G401 (cell line): ENCODE measurements at regions not wholly inside any gene's neighbourhood (a gene's known extent, or its start where the extent isn't known, plus 50 kb on each side); places are given as distances from the start of the nearest gene placed in this dataset.
A peak's percentile ranks its signal among the peaks of the same experiment; 100 is the strongest.
"Not testable (repeated sequence)": the region's sequence is repeated elsewhere in the genome, so short reads cannot be mapped to it uniquely, and the experiment has no call there.

ENCODE experiments used
- DNase-seq: peaks from one replicate; pipeline ENCODE4 v3.0.0-alpha.2; 2015; ENCODE audit warnings: low spot score
- in situ Hi-C: cut with HindIII; loops from 2 replicates; pipeline ENCODE4 v1.10.0; 2016; ENCODE audit warnings: low sequenced_read_pairs, mixed read lengths

DNA sequence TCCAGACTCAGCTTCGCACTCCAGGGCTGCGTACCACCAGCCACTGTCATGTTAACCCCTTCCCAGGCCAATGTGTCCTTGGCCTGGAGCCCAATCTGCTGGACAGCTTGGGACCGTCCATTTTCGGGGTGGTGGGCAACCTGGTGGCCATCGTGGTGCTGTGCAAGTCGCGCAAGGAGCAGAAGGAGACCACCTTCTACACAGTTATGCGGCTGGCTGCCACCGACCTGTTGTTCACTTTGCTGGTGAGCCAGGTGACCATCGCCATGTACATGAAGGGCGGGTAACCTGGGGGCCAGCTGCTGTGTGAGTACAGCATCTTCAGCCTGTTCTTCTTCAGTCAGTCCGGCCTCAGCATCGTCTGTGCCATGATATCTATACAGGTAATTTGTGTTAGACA is 90.3 kb upstream of the ZNG1F start:
- DNase-seq, in situ Hi-C loops: not testable (repeated sequence)

DNA sequence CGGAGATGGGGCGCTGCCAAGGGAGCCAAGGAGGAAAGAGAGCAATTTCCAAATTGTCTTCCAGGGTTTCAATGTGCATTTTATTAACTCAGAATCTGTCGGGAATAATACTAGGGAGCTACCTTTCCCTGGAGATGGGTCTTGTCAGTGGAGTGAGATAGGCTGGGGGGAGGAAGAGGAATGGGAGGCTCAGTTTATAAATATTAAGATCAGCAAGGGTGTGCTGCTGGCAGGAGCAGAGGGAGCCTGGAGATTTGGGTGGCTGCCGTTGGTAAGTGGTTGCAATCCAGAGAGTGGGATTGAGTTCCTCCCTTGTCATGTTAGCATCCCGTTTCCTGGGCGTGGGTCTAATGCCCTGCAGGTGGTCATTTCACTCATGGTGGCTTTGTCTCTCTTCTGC is 89.9 kb upstream of the ZNG1F start:
- in situ Hi-C loops, DNase-seq: not testable (repeated sequence)

DNA sequence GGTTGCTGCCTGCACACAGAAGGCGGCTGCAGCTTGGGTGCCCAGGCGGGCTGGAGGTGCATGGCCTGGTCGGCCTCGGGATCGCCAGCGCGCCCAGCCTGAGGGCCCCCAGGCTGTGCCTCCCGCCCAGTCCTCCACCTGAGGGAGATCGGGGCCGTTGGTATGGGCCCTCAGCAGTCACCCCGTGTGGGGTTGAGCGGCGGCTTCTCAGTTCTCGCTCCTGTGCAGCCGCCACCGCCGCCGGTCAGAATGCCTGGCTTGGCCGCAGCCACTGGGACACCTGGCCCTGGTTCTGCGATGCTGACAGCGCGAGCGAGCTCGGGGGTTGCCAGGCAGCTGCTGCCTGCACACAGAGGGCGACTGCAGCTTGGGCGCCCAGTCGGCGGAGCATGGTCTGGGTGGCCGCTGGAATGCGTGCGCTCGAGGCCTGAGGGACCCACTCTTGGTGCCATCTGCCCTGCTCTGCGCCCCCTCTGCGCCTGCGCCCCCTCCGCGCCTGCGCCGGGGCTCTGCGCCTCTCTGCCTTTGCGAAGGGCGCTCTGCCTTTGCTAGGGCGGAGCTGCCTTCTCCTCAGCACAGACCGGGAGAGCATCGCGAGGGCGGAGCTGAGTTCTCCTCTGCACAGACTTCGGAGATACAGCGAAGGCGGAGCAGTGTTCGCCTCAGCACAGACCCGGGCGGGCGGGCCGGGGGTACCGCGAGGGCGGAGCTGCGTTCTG is 84.6 kb upstream of the ZNG1F start:
- DNase-seq: peak; percentile 88
- in situ Hi-C loops: not testable (repeated sequence)

DNA sequence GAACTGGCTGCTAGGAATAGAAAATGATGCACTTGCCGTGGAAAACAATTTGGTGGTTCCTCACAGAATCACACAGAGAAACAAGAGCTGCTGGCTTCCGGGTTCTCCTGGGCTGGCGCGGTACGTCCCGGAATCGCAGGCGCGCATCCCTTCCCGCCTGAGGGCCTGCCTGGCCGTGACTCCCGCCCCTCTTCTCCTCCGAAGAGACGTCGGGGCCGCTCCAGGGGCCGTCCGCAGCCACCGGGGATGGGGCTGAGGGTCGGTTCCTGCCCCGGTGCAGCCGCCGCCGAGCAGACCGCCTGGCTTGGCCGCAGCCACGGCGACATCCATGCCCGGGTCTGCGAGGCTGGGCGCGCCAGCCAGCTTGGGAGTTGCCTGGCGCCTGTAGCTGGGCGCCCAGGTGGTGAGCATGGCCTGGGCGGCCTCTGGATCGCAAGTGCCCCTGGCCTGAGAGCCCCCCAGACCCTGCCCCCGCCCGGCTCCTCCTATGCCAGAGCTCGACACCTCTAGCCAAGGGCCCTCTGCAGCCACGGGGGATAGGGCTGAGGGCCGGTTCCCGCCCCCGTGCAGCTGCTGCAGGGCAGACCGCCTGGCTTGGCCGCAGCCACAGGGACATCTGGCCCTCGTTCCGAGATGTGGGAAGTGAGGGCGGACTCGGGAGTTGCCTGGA is 83.9 kb upstream of the ZNG1F start:
- peak; percentile 18 for DNase-seq
- in situ Hi-C loops: not testable (repeated sequence)

DNA sequence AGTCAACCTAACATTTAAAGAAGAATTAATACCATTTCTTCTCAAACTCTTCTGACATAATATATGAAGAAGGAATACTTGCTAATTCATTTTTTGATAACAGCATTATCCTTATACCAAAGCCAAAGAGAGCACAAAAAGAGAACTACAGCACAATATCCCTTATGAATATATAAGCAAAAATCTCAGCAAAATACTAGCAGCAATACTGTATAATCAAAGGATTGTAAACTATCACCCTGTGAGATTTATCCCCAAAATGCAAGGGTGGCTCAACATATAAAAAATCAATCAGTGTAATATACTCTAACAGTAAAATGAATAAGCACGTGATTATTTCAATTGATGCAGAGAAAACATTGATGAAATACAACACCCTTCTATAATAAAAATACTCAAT is 81.9 kb upstream of the ZNG1F start:
- DNase-seq, in situ Hi-C loops: not testable (repeated sequence)

DNA sequence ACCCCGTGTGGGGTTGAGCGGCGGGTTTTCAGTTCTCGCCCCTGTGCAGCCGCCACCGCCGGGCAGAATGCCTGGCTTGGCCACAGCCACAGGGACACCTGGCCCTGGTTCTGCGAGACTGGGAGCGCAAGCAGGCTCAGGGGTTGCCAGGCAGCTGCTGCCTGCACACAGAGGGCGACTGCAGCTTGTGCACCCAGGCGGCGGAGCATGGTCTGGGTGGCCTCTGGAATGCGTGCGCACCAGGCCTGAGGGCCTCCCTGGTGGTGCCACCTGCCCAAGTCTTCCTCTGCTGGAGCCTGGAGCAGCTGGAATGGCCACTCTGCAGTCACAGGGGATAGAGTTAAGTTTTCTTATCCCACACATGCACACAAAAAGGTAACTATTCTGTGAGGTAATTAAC is 80.4 kb upstream of the ZNG1F start:
- in situ Hi-C loops, DNase-seq: not testable (repeated sequence)

DNA sequence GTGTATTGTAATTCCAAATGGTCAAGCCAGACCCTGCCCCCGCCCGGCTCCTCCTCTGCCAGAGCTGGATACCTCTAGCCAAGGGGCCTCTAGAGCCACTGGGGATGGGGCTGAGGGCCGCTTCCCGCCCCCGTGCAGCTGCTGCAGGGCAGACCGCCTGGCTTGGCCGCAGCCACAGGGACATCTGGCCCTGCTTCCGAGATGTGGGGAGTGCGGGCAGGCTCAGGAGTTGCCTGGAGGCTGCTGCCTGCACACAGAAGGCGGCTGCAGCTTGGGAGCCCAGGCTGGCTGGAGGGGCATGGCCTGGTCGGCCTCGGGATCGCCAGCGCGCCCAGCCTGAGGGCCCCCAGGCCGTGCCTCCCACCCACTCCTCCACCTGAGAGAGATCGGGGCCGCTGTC is 79.9 kb upstream of the ZNG1F start:
- DNase-seq, in situ Hi-C loops: not testable (repeated sequence)

DNA sequence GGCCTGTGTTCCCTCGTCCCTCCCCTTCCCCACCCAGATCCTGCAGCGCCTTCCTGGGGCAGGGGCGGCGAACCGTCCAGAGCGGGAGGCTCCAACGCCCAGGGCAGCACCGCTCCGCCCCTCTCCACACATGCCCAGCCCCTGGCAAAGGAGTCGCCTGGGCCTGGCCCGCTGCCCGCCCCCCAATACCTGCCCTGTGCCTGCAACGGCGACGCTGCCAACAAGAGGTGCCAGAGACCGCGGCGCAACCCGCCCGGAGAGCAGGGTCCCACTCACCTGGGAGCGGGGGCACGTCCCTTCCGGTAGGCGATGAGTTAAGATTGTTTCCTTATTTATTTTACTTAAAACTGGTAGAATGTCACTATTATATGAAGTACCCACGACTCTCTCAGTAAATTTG is 77.5 kb upstream of the ZNG1F start:
- DNase-seq, in situ Hi-C loops: not testable (repeated sequence)

DNA sequence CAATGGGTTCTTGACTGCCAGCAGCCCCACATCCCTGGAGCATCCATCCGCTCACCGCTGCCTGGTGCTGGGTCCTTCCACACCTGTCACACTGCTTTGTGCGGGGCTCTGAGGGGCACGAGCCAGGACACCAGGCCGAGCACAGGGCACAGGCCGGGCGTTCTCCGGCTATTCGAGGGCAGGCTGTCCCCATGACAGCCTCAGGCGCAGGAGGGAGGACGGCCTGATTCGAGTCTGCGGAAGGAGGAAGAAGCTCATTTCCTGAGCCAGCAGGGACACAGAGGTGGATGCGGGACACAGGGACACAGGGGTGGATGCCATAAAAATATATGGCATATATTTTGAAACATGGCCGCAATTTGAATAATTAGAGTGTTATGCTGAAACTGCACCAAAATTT is 76.9 kb upstream of the ZNG1F start:
- in situ Hi-C loops, DNase-seq: not testable (repeated sequence)

DNA sequence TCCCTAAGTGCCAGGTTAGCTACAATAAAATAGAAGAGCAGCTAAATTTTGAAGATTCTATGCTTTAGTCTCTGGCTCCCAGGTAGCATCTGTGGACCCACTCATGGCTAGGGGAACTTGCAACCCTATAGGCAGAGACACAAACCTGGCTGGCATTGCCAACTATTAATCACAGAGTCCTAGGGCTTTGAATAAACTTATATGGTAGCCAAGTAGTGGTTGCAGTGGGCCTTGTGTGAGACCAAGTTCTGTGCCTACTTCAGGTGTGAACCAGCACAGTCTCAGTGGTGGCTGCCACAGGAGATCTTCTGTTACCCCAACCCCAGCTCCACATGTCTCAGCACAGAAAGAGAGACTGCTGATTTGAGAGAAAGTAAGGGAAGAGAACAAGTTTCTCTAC is 62.9 kb upstream of the ZNG1F start:
- in situ Hi-C loops, DNase-seq: not testable (repeated sequence)

DNA sequence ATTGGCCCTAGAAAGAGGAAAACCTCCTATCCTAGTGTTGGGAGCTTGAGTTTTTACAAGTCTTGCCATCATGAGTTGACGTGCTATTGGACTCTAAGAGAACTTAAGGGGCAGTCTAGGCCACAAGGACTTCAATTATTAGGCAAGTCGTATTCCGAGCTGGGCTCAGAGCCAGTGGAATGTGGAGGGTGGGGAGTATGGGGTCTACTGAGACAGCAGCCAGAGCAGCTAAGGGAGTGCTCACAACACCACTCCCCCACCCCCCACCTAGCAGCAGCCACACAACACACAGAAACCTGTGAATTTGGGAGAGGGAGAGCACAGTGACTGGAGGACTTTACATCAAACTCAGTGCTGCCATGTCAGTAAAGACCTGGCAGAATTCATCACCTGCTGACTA is 62.0 kb upstream of the ZNG1F start:
- DNase-seq, in situ Hi-C loops: not testable (repeated sequence)

DNA sequence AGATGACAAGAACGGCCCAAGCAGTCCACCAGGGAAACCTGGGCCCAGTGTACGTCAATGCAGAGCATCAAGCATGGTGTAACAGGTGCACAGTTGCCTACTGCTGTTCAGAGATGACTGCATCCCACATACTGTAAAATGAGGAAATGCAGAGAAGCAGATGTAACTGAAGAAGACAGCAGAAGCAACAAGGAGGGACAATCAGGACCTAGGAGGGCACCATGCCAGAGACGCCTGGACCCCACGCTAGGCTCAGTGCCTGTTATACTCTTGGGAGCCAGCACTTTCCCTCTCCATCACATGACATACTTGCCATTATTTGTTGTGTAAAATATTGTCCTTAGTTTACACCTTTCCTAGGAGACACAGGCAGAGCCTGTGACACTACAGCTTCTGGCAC is 57.6 kb upstream of the ZNG1F start:
- in situ Hi-C loops, DNase-seq: not testable (repeated sequence)
